HG03457 (cell line): ENCODE measurements at regions not wholly inside any gene's neighbourhood (a gene's known extent, or its start where the extent isn't known, plus 50 kb on each side); places are given as distances from the start of the nearest gene placed in this dataset.

Experiments
- ATAC-seq: cut with Tn5 transposase; IDR thresholded peaks from one replicate; pipeline ENCODE4 v1.9.1; 2021; ENCODE audit warnings: moderate number of reproducible peaks; ENCODE audit not compliant: unreplicated experiment

GRCh38 chr2:128467321-128467969, 148.8 kb upstream of the HS6ST1 start:
- no peak for ATAC-seq

DNA sequence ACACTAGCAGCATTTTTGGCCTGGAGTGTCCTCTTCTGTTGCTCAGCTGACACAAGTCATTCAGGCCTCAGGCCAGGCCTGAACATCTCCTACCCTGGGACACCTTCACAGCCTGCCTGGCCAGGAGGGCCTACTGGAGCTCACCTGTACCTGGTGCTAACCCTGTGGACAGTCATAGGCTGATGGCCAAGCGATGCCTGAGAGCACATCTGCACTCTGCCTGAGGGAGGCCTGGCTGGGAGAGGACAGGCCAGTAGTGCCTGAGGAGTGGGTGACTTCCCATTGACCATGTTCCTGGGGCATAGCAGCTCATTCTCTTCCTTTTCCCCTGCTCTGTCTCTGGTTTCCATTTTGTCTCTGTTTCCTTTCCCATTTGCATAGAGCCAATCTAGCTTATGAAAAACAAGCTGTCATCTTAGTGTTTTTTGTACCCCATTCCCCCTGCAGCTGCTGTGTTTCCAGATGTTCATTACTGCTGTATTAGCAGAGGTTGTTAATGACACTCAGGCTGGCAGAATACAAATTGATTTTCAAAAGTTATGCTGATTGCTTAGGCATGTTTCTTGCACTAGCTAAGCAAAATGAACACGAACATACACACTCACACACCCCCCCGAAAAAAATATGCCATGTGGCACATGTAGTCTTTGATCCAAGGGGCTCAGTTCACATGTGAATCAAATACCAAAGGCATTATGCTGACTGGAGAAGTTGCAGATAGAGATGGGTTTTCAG, 149.7 kb upstream of the HS6ST1 start:
- no peak for ATAC-seq

DNA sequence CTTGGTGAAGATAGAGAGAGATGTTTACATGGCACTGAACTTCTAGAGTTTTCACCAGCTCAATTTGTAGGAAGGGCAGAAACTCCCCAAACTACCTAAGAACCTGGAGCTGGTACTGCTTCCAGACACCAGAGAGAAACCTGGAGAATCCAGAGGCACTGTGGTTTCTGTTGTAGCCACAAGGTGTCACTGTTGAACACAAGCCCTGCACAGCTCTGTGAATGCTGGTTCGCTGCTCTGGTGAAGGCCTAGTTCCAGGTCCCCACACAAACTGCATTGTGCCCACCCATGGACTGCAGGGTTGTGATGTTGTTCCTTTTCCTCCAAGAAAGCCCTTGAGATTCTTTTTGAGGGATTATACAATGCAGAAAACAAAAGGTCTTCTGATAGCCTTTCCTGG, 150.5 kb upstream of the HS6ST1 start:
- ATAC-seq, result no peak

GRCh38 chr2:128469875-128470274, 151.2 kb upstream of the HS6ST1 start:
- no peak for ATAC-seq

DNA sequence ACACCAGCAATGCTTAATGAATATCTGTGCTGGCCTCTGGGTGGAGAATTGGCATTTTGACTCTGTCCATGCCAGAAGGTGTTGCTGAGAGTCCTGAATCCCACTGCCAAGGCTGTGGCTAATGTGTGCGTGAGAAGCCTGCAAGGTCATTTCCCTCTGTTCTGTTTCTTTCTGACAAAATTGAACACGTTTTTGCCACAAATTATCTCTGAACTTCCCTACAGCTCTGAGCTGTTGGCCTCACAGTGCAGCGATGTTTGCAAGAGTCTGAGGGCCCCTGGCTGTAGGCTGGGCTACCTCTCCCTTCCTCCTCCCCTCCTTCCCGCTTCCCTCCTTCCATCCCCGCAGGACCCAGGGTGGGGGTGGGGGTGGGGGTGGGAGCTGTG, 154.1 kb upstream of the HS6ST1 start:
- ATAC-seq, result no peak

GRCh38 chr2:128473175-128474035, 154.7 kb upstream of the HS6ST1 start:
- no peak for ATAC-seq

- ATAC-seq, result no peak
Measured at GRCh38 chr2:128474036-128474955, 155.6 kb upstream of the HS6ST1 start.

- no peak for ATAC-seq
Measured at GRCh38 chr2:128474962-128475361, 156.3 kb upstream of the HS6ST1 start.

DNA sequence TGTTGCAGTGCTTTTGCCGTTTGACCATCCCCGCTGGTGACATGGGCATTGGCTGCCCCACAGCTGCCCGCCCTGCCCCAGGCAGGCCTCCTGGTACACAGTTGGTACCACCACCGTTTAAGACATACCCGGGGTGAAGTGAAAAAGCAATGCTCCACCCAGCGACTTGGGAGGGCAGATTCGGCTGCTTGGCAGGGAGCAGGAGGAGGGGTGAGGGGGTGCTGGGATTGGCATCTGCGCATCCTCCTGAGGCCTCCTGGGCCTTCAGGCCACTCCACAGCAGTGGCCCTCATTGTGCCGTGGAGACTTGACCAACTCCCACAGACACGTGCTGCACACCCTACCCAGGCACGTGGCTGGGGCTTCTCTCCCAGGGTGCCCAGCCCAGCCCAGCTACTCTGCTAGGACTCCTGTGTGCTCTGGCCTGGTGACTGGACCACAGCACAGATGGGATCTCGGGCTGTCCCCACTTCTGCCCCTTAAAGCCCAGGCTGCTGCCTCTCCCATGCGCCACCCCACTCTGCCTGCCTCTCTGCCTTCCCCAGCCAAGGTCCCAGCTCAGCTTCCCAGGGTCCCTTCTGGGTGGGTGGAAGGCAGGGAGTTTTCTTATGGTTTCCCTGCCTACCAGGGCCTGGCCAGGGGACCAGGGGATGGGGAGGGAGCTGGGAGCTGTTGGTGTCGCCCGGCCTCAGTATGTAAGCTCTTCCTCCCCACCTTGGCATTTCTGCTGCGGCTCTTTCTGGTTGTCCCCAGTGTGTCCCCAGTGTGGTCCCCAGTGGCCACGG, 157.0 kb upstream of the HS6ST1 start:
- no peak for ATAC-seq

DNA sequence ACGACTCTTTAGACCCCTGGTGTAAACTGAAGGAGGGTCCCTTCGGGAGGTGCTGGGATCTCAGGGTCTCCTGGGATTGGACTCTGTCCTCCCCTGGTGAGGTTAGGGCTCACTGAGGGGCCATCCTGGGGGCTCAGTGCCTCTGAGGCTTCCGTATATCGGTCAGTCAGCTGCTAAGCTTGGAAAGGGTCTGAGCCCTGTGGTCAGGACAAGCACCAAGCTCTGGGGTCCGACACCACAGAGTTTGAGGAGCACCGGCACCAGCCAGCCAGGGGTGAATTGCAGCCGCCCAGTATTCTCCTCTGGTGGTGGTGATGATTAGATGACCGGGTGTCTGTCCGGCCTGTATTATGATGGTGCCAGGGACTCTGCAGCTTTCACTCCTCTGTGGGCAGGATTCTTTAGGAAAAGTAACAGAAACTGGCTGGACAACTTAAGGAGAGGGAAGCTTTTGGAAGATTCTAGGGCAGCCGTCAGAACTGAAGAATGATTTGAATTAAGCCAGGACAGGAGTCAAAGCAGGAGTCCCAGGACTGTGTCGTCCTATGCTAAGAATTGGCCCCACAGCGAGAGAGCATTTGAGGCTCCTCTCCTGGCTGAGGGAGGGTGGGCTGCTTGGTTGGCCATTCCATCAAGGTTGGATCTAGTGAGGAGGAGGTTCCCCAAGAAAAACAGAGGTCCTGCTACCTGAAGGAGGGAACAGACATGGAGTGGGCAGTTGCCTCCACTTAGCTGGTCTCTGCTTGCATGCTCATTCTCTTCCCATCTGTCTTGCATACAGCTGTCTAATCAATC, 158.6 kb upstream of the HS6ST1 start:
- ATAC-seq, result no peak

DNA sequence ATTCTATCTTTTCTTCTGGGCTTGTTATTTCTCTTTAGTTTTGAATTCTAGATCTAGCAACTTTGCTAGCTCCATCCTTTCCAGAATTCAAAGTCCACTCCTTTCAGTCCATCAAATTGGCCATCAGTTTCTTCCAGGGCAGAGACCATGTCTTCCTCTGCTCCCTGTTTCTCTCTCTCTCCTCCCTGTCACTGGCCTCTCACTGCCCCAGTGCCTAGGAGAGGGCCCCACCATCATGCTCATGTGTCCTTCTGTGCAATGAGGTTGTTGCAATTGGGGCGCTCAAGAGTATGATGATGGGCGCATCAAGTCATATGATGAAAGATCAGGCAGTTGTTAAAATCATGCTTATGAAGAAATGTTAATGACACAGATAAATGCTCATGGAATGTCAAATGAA, 159.2 kb upstream of the HS6ST1 start:
- no peak for ATAC-seq

GRCh38 chr2:128485761-128486639, 167.3 kb upstream of the HS6ST1 start:
- ATAC-seq, result no peak

DNA sequence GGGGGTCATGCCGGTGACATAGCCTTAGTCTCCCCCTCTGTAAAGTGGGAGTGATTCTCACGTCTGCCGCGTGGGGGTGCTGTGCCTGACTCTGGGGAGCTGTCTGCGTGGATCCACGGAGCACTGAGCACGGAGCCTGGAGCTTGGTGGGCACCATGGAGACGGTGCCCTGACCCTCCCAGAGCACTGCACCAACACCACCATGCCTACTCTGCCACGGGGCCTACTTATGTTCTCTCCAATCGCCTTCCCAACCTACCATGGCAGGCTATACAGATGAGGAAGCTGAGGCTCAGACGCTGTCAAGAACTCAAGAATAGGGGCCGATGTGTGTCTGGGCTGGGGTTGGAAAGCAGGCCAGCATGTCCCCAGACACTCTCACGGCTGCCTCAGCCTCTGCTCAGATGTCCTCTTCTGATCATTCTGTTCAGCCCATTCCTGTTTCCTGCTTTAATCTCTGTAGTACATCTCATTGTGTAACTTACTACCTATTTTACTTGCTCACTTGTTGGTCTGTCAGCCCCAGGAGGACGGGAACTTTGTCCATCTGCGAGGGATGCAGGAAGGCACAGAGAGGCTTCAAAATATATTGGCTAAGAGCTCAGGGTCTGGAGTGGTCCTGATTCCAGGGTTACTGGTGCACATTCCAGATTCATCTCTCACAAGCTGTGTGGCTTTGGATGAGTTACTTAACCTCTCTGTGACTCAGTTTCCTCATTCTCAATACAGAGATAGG, 168.1 kb upstream of the HS6ST1 start:
- ATAC-seq, result no peak

GRCh38 chr2:128487650-128488387, 169.2 kb upstream of the HS6ST1 start:
- ATAC-seq, result no peak

GRCh38 chr2:128488434-128488833, 169.8 kb upstream of the HS6ST1 start:
- no peak for ATAC-seq

- ATAC-seq, result no peak
Measured at GRCh38 chr2:128489526-128490273, 171.0 kb upstream of the HS6ST1 start.
